GM12891 (cell line): ENCODE measurements at regions not wholly inside any gene's neighbourhood (a gene's known extent, or its start where the extent isn't known, plus 50 kb on each side); places are given as distances from the start of the nearest gene placed in this dataset.

Source experiments
- PAX5 ChIP-seq: IDR thresholded peaks from 2 replicates; pipeline ENCODE4 v1.6.1; 2011; ENCODE audit warnings: low read length, moderate library complexity, mild to moderate bottlenecking; ENCODE audit not compliant: insufficient read depth, severe bottlenecking
- POLR2A ChIP-seq: IDR thresholded peaks from 2 replicates; pipeline ENCODE4 v1.6.1; 2011; ENCODE audit warnings: low read depth, low read length, control low read depth
- POLR2AphosphoS5 ChIP-seq: IDR thresholded peaks from 2 replicates; pipeline ENCODE4 v1.6.1; 2011; ENCODE audit warnings: low read depth, low read length, control low read depth
- SPI1 ChIP-seq: IDR thresholded peaks from 2 replicates; pipeline ENCODE4 v1.6.1; 2011; ENCODE audit warnings: low read depth, low read length, control low read depth

GRCh38 chr13:80276371-80277289 lies 64.3 kb downstream of the SPRY2 start:
- TF ChIP-seq POLR2A (no peak), POLR2AphosphoS5 (no peak), PAX5 (no peak), SPI1 (no peak)
